ENCODE measurements at regions not wholly inside any gene's neighbourhood (a gene's known extent, or its start where the extent isn't known, plus 50 kb on each side); places are given as distances from the start of the nearest gene placed in this dataset.

GRCh38 chr6:25199544-25199943 is 79.6 kb upstream of the CARMIL1 start:
- TF ChIP-seq POLR2A (IDR thresholded peaks at IDR 0.05) (no peak), CTCF (IDR thresholded peaks at IDR 0.05) (no peak), POLR2AphosphoS5 (IDR thresholded peaks at IDR 0.05) (no peak)
